DND-41 (cell line): ENCODE measurements at regions not wholly inside any gene's neighbourhood (a gene's known extent, or its start where the extent isn't known, plus 50 kb on each side); places are given as distances from the start of the nearest gene placed in this dataset.

Experiments
- ATAC-seq: fragments of 200-7000 bp; cut with Tn5 transposase; 3 replicates; pipeline ENCODE4 v1.9.1; 2021; ENCODE audit warnings: low read depth; ENCODE audit not compliant: insufficient read depth
- DNase-seq: peaks from one replicate; pipeline ENCODE4 v3.0.0-alpha.2; 2020
- H2AFZ ChIP-seq: 2 replicates; pipeline ENCODE4 v1.6.0; 2012; ENCODE audit warnings: low read depth, low read length
- H3K27ac ChIP-seq: 2 replicates; pipeline ENCODE4 v1.5.1; 2012; ENCODE audit warnings: low read length, inconsistent platforms
- H3K27me3 ChIP-seq: fragments of 200-600 bp; sonication (generic); 2 replicates; pipeline ENCODE4 v1.6.0; 2012; ENCODE audit warnings: low read length, mild to moderate bottlenecking, inconsistent platforms; ENCODE audit not compliant: insufficient read depth, poor library complexity
- H3K36me3 ChIP-seq: 2 replicates; pipeline ENCODE4 v1.5.1; 2012; ENCODE audit warnings: low read length, inconsistent platforms; ENCODE audit not compliant: insufficient read depth
- H3K4me1 ChIP-seq: 2 replicates; pipeline ENCODE4 v1.5.1; 2012; ENCODE audit warnings: mild to moderate bottlenecking, low read length; ENCODE audit not compliant: insufficient read depth
- H3K4me2 ChIP-seq: 2 replicates; pipeline ENCODE4 v1.6.0; 2012; ENCODE audit warnings: mild to moderate bottlenecking, moderate library complexity, low read length, inconsistent platforms; ENCODE audit not compliant: insufficient read depth
- H3K4me3 ChIP-seq, 2 experiments: fragments of 200-600 bp in 1 of 2; shearing (Covaris generic) in 1 of 2; 2 replicates each; pipeline ENCODE4 v1.5.1; 2012 to 2016; ENCODE audit warnings: inconsistent platforms in 2 of 2, low read length in 2 of 2, mild to moderate bottlenecking in 2 of 2, low read depth in 1 of 2, moderate library complexity in 1 of 2
- H3K79me2 ChIP-seq: 2 replicates; pipeline ENCODE4 v1.6.0; 2012; ENCODE audit warnings: low read length, inconsistent platforms; ENCODE audit not compliant: insufficient read depth
- H3K9ac ChIP-seq: 2 replicates; pipeline ENCODE4 v1.6.0; 2012; ENCODE audit warnings: low read depth, mild to moderate bottlenecking, inconsistent platforms, low read length, moderate library complexity
- H3K9me3 ChIP-seq: 2 replicates; pipeline ENCODE4 v1.5.1; 2012; ENCODE audit warnings: low read length, moderate library complexity, mild to moderate bottlenecking, inconsistent platforms; ENCODE audit not compliant: insufficient read depth, severe bottlenecking
- H4K20me1 ChIP-seq: 2 replicates; pipeline ENCODE4 v1.6.0; 2012; ENCODE audit warnings: low read length; ENCODE audit not compliant: insufficient read depth
- EZH2 ChIP-seq: IDR thresholded peaks from 3 replicates; pipeline ENCODE4 v1.6.1; 2012; ENCODE audit warnings: borderline replicate concordance, low read depth, mild to moderate bottlenecking, moderate library complexity, low read length, inconsistent platforms; ENCODE audit not compliant: severe bottlenecking
- TF ChIP-seq, protein P1 (sequence below): IDR thresholded peaks from 2 replicates; pipeline ENCODE4 v1.5.1; 2012; ENCODE audit warnings: borderline replicate concordance, low read length, moderate library complexity, mild to moderate bottlenecking; ENCODE audit not compliant: poor library complexity, severe bottlenecking; ENCODE audit errors: extremely low read depth

DNA sequence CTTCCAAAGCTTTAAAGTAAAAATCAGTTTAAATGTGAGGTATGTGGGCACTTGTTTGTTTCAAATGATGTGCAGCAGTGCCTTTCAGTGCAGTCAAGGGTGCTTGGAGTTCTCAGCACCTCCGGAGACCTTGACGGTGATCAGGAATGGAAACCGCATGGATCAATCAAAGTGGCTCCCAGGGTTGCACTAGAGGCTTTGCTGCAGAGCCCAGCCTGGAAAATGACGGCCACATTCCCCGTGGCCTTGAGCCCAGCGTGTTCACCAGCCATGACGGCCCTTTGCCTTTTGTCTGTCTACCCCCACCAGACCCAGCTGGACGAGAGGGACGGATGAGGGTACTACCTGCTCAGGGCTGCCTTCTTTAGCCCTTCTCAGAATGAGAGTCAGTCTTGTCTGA is 320.0 kb downstream of the TEX29 start:
- DNase-seq = no peak
- no peak overlapping the region for H2AFZ ChIP-seq
- no peak overlapping the region for H3K4me3 ChIP-seq
- no peaks in the 10 kb centered on the region for H3K36me3 ChIP-seq
- no peak overlapping the region for H3K27ac ChIP-seq
- no peaks in the 10 kb centered on the region; the same call in 1 of the 2 replicates for H4K20me1 ChIP-seq
- H3K4me2 ChIP-seq = no peak overlapping the region
- ATAC-seq = no peak
- H3K9ac ChIP-seq = no peak overlapping the region
- H3K9me3 ChIP-seq = no peaks in the 10 kb centered on the region
- no peaks in the 10 kb centered on the region for H3K79me2 ChIP-seq
- H3K4me1 ChIP-seq = no peaks in the 10 kb centered on the region
- H3K27me3 ChIP-seq = peaks cover 8% of the 10 kb centered on the region
- TF ChIP-seq, protein P1, sequence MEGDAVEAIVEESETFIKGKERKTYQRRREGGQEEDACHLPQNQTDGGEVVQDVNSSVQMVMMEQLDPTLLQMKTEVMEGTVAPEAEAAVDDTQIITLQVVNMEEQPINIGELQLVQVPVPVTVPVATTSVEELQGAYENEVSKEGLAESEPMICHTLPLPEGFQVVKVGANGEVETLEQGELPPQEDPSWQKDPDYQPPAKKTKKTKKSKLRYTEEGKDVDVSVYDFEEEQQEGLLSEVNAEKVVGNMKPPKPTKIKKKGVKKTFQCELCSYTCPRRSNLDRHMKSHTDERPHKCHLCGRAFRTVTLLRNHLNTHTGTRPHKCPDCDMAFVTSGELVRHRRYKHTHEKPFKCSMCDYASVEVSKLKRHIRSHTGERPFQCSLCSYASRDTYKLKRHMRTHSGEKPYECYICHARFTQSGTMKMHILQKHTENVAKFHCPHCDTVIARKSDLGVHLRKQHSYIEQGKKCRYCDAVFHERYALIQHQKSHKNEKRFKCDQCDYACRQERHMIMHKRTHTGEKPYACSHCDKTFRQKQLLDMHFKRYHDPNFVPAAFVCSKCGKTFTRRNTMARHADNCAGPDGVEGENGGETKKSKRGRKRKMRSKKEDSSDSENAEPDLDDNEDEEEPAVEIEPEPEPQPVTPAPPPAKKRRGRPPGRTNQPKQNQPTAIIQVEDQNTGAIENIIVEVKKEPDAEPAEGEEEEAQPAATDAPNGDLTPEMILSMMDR = no peak
- no peak for TF ChIP-seq EZH2

DNA sequence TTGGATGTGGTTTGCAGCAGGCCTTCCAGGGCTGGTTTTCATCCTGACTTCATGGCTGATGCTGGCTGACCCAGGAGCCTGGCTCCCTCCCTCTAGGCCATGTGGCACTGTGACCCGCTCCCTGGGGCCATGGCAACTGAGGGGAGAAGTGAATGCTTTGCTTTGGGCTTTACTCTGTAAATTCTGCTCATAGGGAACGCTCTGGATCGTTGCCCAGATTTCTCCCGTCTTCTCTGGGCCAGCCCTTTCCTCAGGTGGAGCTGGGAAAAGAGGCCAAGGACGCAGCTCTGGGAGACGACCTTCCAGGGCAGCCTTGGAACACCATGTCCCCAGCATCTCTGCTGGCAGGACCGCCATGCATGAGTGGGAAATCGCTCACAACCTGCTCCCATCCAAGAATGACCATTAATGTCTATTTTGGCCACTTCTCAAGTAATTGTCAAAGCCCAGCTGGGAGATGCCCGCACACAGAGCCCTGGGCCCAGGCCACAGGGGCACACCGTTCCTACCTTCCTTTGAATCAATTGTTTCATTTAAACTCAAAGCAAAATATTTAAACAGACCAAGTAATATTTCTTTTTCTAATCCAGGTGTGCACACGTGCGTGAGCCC is 321.8 kb downstream of the TEX29 start:
- Histone ChIP-seq H3K4me1 (no peaks in the 10 kb centered on the region), H3K27me3 (peaks cover 8% of the 10 kb centered on the region), H3K9ac (no peak overlapping the region), H3K4me2 (no peak overlapping the region), H3K79me2 (no peaks in the 10 kb centered on the region), H3K9me3 (no peaks in the 10 kb centered on the region), H3K27ac (no peak overlapping the region), H3K4me3 (no peak overlapping the region), H2AFZ (no peak overlapping the region), H3K36me3 (no peaks in the 10 kb centered on the region), H4K20me1 (no peaks in the 10 kb centered on the region; the same call in 1 of the 2 replicates)
- TF ChIP-seq EZH2 = no peak
- TF ChIP-seq, protein P1 = no peak
- no peak for DNase-seq
- no peak for ATAC-seq

DNA sequence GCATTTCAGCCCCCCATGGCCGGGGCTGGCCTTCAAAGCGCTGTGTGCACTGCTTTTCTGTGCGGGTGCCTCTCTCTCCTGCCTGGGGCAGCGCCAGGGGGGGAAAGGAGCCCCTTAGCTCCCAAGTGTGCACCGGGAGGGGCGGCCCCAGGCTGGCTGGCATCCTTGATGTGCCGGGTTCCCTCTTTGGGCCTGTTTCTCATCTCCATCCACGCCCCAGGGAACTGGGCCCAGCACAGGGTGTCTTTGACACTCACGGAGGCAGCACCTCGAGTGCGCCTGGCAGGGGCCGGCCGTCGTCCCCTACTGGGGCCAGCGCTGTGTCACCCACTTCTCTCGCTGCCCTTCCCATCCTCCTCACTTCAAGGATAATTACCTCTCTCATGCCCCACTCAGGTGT is 324.3 kb downstream of the TEX29 start:
- no peaks in the 10 kb centered on the region; the same call in 1 of the 2 replicates for H4K20me1 ChIP-seq
- H3K4me3 ChIP-seq = no peak overlapping the region
- peaks cover 8% of the 10 kb centered on the region for H3K27me3 ChIP-seq
- no peak overlapping the region for H3K27ac ChIP-seq
- H3K9ac ChIP-seq = no peak overlapping the region
- TF ChIP-seq EZH2 = no peak
- TF ChIP-seq, protein P1 = no peak
- H3K4me2 ChIP-seq = no peak overlapping the region
- no peak overlapping the region for H2AFZ ChIP-seq
- H3K36me3 ChIP-seq = no peaks in the 10 kb centered on the region
- no peaks in the 10 kb centered on the region for H3K4me1 ChIP-seq
- no peaks in the 10 kb centered on the region for H3K9me3 ChIP-seq
- no peaks in the 10 kb centered on the region for H3K79me2 ChIP-seq
- no peak for ATAC-seq
- no peak for DNase-seq
